ENCODE measurements at regions not wholly inside any gene's neighbourhood (a gene's known extent, or its start where the extent isn't known, plus 50 kb on each side); places are given as distances from the start of the nearest gene placed in this dataset.

GRCh38 chr15:62218841-62219240, 53.8 kb upstream of the C2CD4B start:
- Histone ChIP-seq H3K36me3 (no peaks in the 10 kb centered on the region), H3K4me1 (no peaks in the 10 kb centered on the region), H3K9me3 (no peaks in the 10 kb centered on the region), H3K27ac (no peak overlapping the region), H3K4me3 (no peak overlapping the region), H3K27me3 (no peaks in the 10 kb centered on the region)
- WGBS (ENCODE audit: insufficient coverage, low coverage, low lambda C conversion rate, missing lambda C conversion rate): 90% methylated on average over 3 of the region's 15 CpGs
- intact Hi-C loops (cut with DNase I): no loop called here
- DNase-seq (no peak), ATAC-seq (no peak)
- TF ChIP-seq CTCF (IDR thresholded peaks at IDR 0.05) (no peak), POLR2A (IDR thresholded peaks at IDR 0.05) (no peak)

GRCh38 chr15:62219799-62220198, 54.7 kb upstream of the C2CD4B start:
- no peak for ATAC-seq
- no peak for DNase-seq
- no peak for TF ChIP-seq POLR2A (IDR thresholded peaks at IDR 0.05)
- no peak for TF ChIP-seq CTCF (IDR thresholded peaks at IDR 0.05)
- Histone ChIP-seq H3K9me3 (no peaks in the 10 kb centered on the region), H3K4me3 (no peak overlapping the region), H3K27me3 (no peaks in the 10 kb centered on the region), H3K36me3 (no peaks in the 10 kb centered on the region), H3K4me1 (no peaks in the 10 kb centered on the region), H3K27ac (no peak overlapping the region)
- WGBS (ENCODE audit: insufficient coverage, low coverage, low lambda C conversion rate, missing lambda C conversion rate): 76% methylated on average over 5 of the region's 5 CpGs
- intact Hi-C loops (cut with DNase I): no loop called here

GRCh38 chr15:62223020-62223419, 57.9 kb upstream of the C2CD4B start:
- H3K36me3 ChIP-seq: no peaks in the 10 kb centered on the region
- intact Hi-C loops (cut with DNase I): no loop called here
- H3K9me3 ChIP-seq: no peaks in the 10 kb centered on the region
- no peak for DNase-seq
- no peak for TF ChIP-seq POLR2A (IDR thresholded peaks at IDR 0.05)
- no peak for TF ChIP-seq CTCF (IDR thresholded peaks at IDR 0.05)
- H3K4me3 ChIP-seq: no peak overlapping the region
- H3K4me1 ChIP-seq: no peaks in the 10 kb centered on the region
- WGBS (ENCODE audit: insufficient coverage, low coverage, low lambda C conversion rate, missing lambda C conversion rate): 61% methylated on average over 2 of the region's 2 CpGs
- ATAC-seq: no peak
- H3K27me3 ChIP-seq: no peaks in the 10 kb centered on the region
- no peak overlapping the region for H3K27ac ChIP-seq

- intact Hi-C loops (cut with DNase I): no loop called here
- DNase-seq: no peak
- H3K4me1 ChIP-seq: no peaks in the 10 kb centered on the region
- no peaks in the 10 kb centered on the region for H3K36me3 ChIP-seq
- ATAC-seq: no peak
- TF ChIP-seq CTCF (IDR thresholded peaks at IDR 0.05): no peak
- TF ChIP-seq POLR2A (IDR thresholded peaks at IDR 0.05): no peak
- no peaks in the 10 kb centered on the region for H3K27me3 ChIP-seq
- H3K4me3 ChIP-seq: no peak overlapping the region
- H3K27ac ChIP-seq: no peak overlapping the region
- WGBS (ENCODE audit: insufficient coverage, low coverage, low lambda C conversion rate, missing lambda C conversion rate): 100% methylated on average over 1 of the region's 1 CpG
- no peaks in the 10 kb centered on the region for H3K9me3 ChIP-seq
Observed at GRCh38 chr15:62228604-62229003, 63.5 kb upstream of the C2CD4B start.

- no peak for DNase-seq
- H3K27ac ChIP-seq: no peak overlapping the region
- ATAC-seq: no peak
- WGBS (ENCODE audit: insufficient coverage, low coverage, low lambda C conversion rate, missing lambda C conversion rate): 73% methylated on average over 2 of the region's 3 CpGs
- intact Hi-C loops (cut with DNase I): no loop called here
- H3K36me3 ChIP-seq: no peaks in the 10 kb centered on the region
- H3K9me3 ChIP-seq: no peaks in the 10 kb centered on the region
- no peaks in the 10 kb centered on the region for H3K27me3 ChIP-seq
- no peak overlapping the region for H3K4me3 ChIP-seq
- TF ChIP-seq POLR2A (IDR thresholded peaks at IDR 0.05) (no peak), CTCF (IDR thresholded peaks at IDR 0.05) (no peak)
- no peaks in the 10 kb centered on the region for H3K4me1 ChIP-seq
Observed at GRCh38 chr15:62231856-62232255, 66.8 kb upstream of the C2CD4B start.
